ENCODE measurements at regions not wholly inside any gene's neighbourhood (a gene's known extent, or its start where the extent isn't known, plus 50 kb on each side); places are given as distances from the start of the nearest gene placed in this dataset.

- H3K27me3 ChIP-seq, result no peaks in the 10 kb centered on the region
- H3K4me3 ChIP-seq, result no peak overlapping the region
- no peak for TF ChIP-seq CTCF (IDR thresholded peaks at IDR 0.05)
- DNase-seq, result no peak
- intact Hi-C loops (cut with DNase I; ENCODE audit: low total_unique reads), result no loop called here
- no peaks in the 10 kb centered on the region for H3K36me3 ChIP-seq
- no peaks in the 10 kb centered on the region for H3K9me3 ChIP-seq
- peaks cover 0 to 5% (median 0%) of the 10 kb centered on the region in 4 donors for H3K4me1 ChIP-seq
- no peak overlapping the region for H3K27ac ChIP-seq
These were observed 465.4 kb upstream of the BTBD3 start for GRCh38 chr20:11452326-11452725.

- Histone ChIP-seq H3K27me3 (no peaks in the 10 kb centered on the region), H3K9me3 (no peaks in the 10 kb centered on the region), H3K27ac (no peak overlapping the region), H3K4me3 (no peak overlapping the region), H3K36me3 (no peaks in the 10 kb centered on the region), H3K4me1 (peaks cover 0 to 5% (median under 1%) of the 10 kb centered on the region in 4 donors)
- TF ChIP-seq CTCF (IDR thresholded peaks at IDR 0.05), result no peak
- no peak for DNase-seq
- intact Hi-C loops (cut with DNase I; ENCODE audit: low total_unique reads), result no loop called here
These were observed 464.3 kb upstream of the BTBD3 start for GRCh38 chr20:11453430-11453829.

GRCh38 chr20:11454966-11455799 lies 462.5 kb upstream of the BTBD3 start:
- H3K27me3 ChIP-seq, result no peaks in the 10 kb centered on the region
- H3K36me3 ChIP-seq, result no peaks in the 10 kb centered on the region
- no peak overlapping the region for H3K4me3 ChIP-seq
- no peaks in the 10 kb centered on the region for H3K9me3 ChIP-seq
- intact Hi-C loops (cut with DNase I; ENCODE audit: low total_unique reads), result no loop called here
- no peak overlapping the region for H3K27ac ChIP-seq
- peaks cover 0 to 12% (median 2%) of the 10 kb centered on the region in 4 donors for H3K4me1 ChIP-seq
- no peak for DNase-seq
- no peak for TF ChIP-seq CTCF (IDR thresholded peaks at IDR 0.05)

GRCh38 chr20:11457488-11457887 lies 460.2 kb upstream of the BTBD3 start:
- Histone ChIP-seq H3K4me1 (peaks cover 0 to 12% (median 0%) of the 10 kb centered on the region in 4 donors), H3K9me3 (no peaks in the 10 kb centered on the region), H3K36me3 (no peaks in the 10 kb centered on the region), H3K27me3 (no peaks in the 10 kb centered on the region), H3K4me3 (no peak overlapping the region), H3K27ac (no peak overlapping the region)
- TF ChIP-seq CTCF (IDR thresholded peaks at IDR 0.05), result no peak
- intact Hi-C loops (cut with DNase I; ENCODE audit: low total_unique reads), result no loop called here
- DNase-seq, result no peak

- intact Hi-C loops (cut with DNase I; ENCODE audit: low total_unique reads), result no loop called here
- H3K4me3 ChIP-seq, result no peak overlapping the region
- no peak for DNase-seq
- no peak overlapping the region for H3K27ac ChIP-seq
- H3K9me3 ChIP-seq, result no peaks in the 10 kb centered on the region
- no peak for TF ChIP-seq CTCF (IDR thresholded peaks at IDR 0.05)
- no peaks in the 10 kb centered on the region for H3K27me3 ChIP-seq
- H3K36me3 ChIP-seq, result no peaks in the 10 kb centered on the region
- H3K4me1 ChIP-seq, result peaks cover 0 to 12% (median 0%) of the 10 kb centered on the region in 4 donors
These were observed 458.4 kb upstream of the BTBD3 start for GRCh38 chr20:11459090-11459890.

Data from tibial artery (tissue), 4 donors.